ENCODE measurements at regions not wholly inside any gene's neighbourhood (a gene's known extent, or its start where the extent isn't known, plus 50 kb on each side); places are given as distances from the start of the nearest gene placed in this dataset.
"Not testable (repeated sequence)": the region's sequence is repeated elsewhere in the genome, so short reads cannot be mapped to it uniquely, and the experiment has no call there.

DNA sequence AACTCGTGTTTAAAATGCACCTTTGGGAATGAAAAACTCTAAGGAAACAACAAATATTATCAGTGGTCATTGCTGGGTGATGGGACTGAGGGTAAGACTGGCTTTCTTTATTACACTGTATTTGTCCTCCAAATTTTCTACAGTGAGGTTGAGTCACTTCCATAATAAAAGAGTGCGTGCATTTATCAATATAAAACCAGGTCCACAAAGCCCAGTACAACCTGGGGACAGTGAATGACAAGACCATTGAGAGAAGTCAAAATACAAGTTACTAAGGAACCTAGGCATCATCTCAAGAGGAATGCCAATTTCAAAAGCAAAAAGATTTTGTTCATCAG, 76.4 kb downstream of the MAGED4 start:
- H3K4me3 ChIP-seq (ENCODE audit: low read length in 2 of 2), result peak overlapping the region; percentile 85 to 94
- H3K4me1 ChIP-seq (ENCODE audit: control insufficient read depth in 2 of 2, insufficient read depth in 2 of 2, low read length in 2 of 2), result peaks cover 7 to 11% of the 10 kb centered on the region in 2 donors
- H3K27me3 ChIP-seq (ENCODE audit: control insufficient read depth in 2 of 2, insufficient read depth in 2 of 2, low read length in 2 of 2), result peaks cover 0 to 12% of the 10 kb centered on the region in 2 donors
- H3K36me3 ChIP-seq (ENCODE audit: control insufficient read depth in 2 of 2, insufficient read depth in 2 of 2, low read length in 2 of 2), result no peaks in the 10 kb centered on the region
- H3K9ac ChIP-seq (ENCODE audit: low read depth in 1 of 2, low read length in 2 of 2), result no peak overlapping the region
- no peak overlapping the region for H3K27ac ChIP-seq (ENCODE audit: low read depth in 2 of 2, low read length in 2 of 2)
- no peaks in the 10 kb centered on the region for H3K9me3 ChIP-seq (ENCODE audit: control insufficient read depth in 2 of 2, low read length in 2 of 2)

DNA sequence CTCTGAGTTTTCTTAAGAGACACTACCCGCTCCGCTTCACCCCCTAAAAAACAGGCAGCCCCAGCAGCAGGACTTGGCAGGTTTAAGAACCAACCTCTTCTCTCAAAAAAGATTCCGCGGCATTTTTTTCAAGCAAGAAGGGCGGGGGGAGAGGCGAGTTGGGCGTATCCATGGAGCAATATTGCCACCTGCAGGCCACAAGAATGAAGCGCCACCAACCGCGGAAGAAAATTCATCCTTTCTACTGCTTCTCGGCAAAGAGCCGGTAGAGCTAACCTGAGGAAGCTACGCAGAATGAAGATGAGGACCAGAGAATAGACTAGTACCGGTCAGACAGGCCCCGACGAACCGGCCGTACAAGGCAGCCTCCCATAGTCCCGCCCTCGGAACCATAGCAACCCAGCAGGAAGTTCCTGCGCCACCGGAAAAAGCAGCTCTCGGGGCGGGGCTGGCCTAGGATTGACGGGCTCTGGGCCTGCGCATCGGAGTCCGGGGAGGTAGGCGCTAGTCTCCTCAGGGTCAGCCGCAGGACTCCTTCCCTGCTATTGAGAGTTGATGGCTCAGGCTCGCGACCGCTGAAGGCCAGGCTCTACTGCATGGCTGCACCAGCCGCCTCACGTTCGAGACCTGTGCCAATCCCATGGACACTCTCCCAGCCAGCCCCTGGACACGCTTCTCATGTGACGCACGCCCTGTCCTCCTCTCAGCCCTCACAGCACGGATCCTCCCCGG, 76.9 kb downstream of the MAGED4 start:
- Histone ChIP-seq H3K9me3 (ENCODE audit: control insufficient read depth in 2 of 2, low read length in 2 of 2) (no peaks in the 10 kb centered on the region), H3K36me3 (ENCODE audit: control insufficient read depth in 2 of 2, insufficient read depth in 2 of 2, low read length in 2 of 2) (no peaks in the 10 kb centered on the region), H3K9ac (ENCODE audit: low read depth in 1 of 2, low read length in 2 of 2) (peak overlapping the region; percentile 72 to 82), H3K27ac (ENCODE audit: low read depth in 2 of 2, low read length in 2 of 2) (peak overlapping the region; percentile 85 to 87), H3K4me3 (ENCODE audit: low read length in 2 of 2) (peak overlapping the region; percentile 85 to 94), H3K27me3 (ENCODE audit: control insufficient read depth in 2 of 2, insufficient read depth in 2 of 2, low read length in 2 of 2) (peaks cover 0 to 12% of the 10 kb centered on the region in 2 donors), H3K4me1 (ENCODE audit: control insufficient read depth in 2 of 2, insufficient read depth in 2 of 2, low read length in 2 of 2) (peaks cover 7 to 11% of the 10 kb centered on the region in 2 donors)

GRCh38 chrX:52262195-52262546, 77.5 kb downstream of the MAGED4 start:
- Histone ChIP-seq H3K9ac (ENCODE audit: low read depth in 1 of 2, low read length in 2 of 2) (peak overlapping the region; percentile 72 to 82), H3K36me3 (ENCODE audit: control insufficient read depth in 2 of 2, insufficient read depth in 2 of 2, low read length in 2 of 2) (no peaks in the 10 kb centered on the region), H3K27ac (ENCODE audit: low read depth in 2 of 2, low read length in 2 of 2) (peak overlapping the region; percentile 85 to 87), H3K4me1 (ENCODE audit: control insufficient read depth in 2 of 2, insufficient read depth in 2 of 2, low read length in 2 of 2) (peaks cover 7 to 11% of the 10 kb centered on the region in 2 donors), H3K27me3 (ENCODE audit: control insufficient read depth in 2 of 2, insufficient read depth in 2 of 2, low read length in 2 of 2) (peaks cover 0 to 12% of the 10 kb centered on the region in 2 donors), H3K9me3 (ENCODE audit: control insufficient read depth in 2 of 2, low read length in 2 of 2) (no peaks in the 10 kb centered on the region), H3K4me3 (ENCODE audit: low read length in 2 of 2) (peak overlapping the region; percentile 85 to 94)

GRCh38 chrX:52263417-52263816, 78.7 kb downstream of the MAGED4 start:
- Histone ChIP-seq H3K4me1 (ENCODE audit: control insufficient read depth in 2 of 2, insufficient read depth in 2 of 2, low read length in 2 of 2) (peaks cover 7 to 11% of the 10 kb centered on the region in 2 donors), H3K27me3 (ENCODE audit: control insufficient read depth in 2 of 2, insufficient read depth in 2 of 2, low read length in 2 of 2) (peaks cover 0 to 11% of the 10 kb centered on the region in 2 donors), H3K4me3 (ENCODE audit: low read length in 2 of 2) (no peak overlapping the region), H3K9ac (ENCODE audit: low read depth in 1 of 2, low read length in 2 of 2) (no peak overlapping the region), H3K36me3 (ENCODE audit: control insufficient read depth in 2 of 2, insufficient read depth in 2 of 2, low read length in 2 of 2) (no peaks in the 10 kb centered on the region), H3K27ac (ENCODE audit: low read depth in 2 of 2, low read length in 2 of 2) (no peak overlapping the region), H3K9me3 (ENCODE audit: control insufficient read depth in 2 of 2, low read length in 2 of 2) (no peaks in the 10 kb centered on the region)

DNA sequence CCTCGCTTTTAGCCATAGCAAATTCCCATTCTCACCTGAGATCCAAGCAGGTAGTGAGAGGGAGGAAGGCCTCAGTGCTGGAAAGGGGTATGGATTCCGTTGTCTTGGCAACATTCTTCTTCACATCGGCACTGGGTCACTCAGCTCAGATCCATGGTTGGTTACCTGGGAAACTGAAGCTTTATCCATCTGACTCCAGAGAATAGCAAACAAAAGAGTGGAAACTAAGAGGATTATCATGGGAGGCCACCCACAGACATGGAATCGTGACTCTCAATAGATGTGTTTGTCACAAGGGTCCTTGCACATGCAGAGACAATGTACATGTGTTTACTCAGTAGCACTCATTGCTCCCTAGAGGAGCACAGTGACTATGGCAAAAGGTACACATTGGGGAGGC, 81.0 kb downstream of the MAGED4 start:
- H3K4me3 ChIP-seq (ENCODE audit: low read length in 2 of 2), result no peak overlapping the region
- peaks cover 0 to 5% of the 10 kb centered on the region in 2 donors for H3K27me3 ChIP-seq (ENCODE audit: control insufficient read depth in 2 of 2, insufficient read depth in 2 of 2, low read length in 2 of 2)
- no peaks in the 10 kb centered on the region for H3K9me3 ChIP-seq (ENCODE audit: control insufficient read depth in 2 of 2, low read length in 2 of 2)
- H3K4me1 ChIP-seq (ENCODE audit: control insufficient read depth in 2 of 2, insufficient read depth in 2 of 2, low read length in 2 of 2), result peaks cover 7 to 11% of the 10 kb centered on the region in 2 donors
- no peaks in the 10 kb centered on the region for H3K36me3 ChIP-seq (ENCODE audit: control insufficient read depth in 2 of 2, insufficient read depth in 2 of 2, low read length in 2 of 2)
- H3K27ac ChIP-seq (ENCODE audit: low read depth in 2 of 2, low read length in 2 of 2), result no peak overlapping the region
- H3K9ac ChIP-seq (ENCODE audit: low read depth in 1 of 2, low read length in 2 of 2), result no peak overlapping the region

DNA sequence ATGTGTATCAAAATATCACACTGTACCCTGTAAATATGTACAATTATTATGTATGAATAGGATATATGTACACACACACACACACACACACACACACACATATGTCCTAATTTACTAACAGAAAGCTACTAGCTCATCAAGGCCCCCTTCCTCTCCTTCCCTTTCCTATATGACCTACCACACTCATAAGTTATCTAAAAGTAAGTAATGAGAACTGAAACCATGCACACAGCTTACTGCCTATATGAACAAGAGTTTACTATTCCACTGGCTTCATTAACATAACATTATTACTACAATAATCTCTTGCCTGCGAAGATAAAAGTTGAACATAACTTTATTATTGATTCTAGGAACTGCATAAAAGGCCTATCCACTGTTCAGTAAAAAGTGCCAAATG, 83.8 kb downstream of the MAGED4 start:
- H3K27ac ChIP-seq (ENCODE audit: low read depth in 2 of 2, low read length in 2 of 2); H3K27me3 ChIP-seq (ENCODE audit: control insufficient read depth in 2 of 2, insufficient read depth in 2 of 2, low read length in 2 of 2); H3K4me3 ChIP-seq (ENCODE audit: low read length in 2 of 2); H3K9ac ChIP-seq (ENCODE audit: low read depth in 1 of 2, low read length in 2 of 2); H3K36me3 ChIP-seq (ENCODE audit: control insufficient read depth in 2 of 2, insufficient read depth in 2 of 2, low read length in 2 of 2); H3K9me3 ChIP-seq (ENCODE audit: control insufficient read depth in 2 of 2, low read length in 2 of 2); H3K4me1 ChIP-seq (ENCODE audit: control insufficient read depth in 2 of 2, insufficient read depth in 2 of 2, low read length in 2 of 2): not testable (repeated sequence)

DNA sequence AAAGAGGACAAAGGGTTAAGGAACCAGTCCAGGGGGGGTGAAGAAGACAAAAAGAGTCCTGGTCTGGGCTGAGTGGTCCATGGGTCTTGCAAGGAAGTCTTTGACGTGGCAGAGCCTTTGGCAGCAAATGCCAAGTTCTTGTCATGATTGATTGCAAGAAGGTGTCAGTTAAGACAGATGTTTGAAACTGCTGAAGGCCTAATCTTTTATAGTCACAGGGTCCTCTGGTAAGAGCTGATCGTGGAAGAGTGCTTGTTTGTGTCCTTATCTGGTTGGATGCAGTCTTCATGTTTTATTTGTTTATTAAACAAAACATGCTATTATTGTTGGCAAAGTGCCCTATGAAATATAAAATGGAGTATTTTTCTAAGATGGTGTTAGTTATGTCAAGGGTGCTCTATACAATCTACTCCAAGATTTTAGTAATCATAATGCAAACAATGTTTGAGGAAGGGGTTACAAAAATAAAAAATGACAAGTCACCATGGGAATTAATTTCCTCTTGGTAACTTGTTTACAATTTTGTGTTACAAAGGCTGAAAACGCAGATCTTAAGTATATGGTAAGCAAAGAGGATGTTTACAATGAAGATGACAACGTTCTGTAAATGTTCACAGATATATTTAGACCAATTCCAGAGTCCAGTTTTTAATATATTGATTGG, 85.9 kb downstream of the MAGED4 start:
- no peaks in the 10 kb centered on the region for H3K9me3 ChIP-seq (ENCODE audit: control insufficient read depth in 2 of 2, low read length in 2 of 2)
- no peaks in the 10 kb centered on the region for H3K4me1 ChIP-seq (ENCODE audit: control insufficient read depth in 2 of 2, insufficient read depth in 2 of 2, low read length in 2 of 2)
- no peak overlapping the region for H3K4me3 ChIP-seq (ENCODE audit: low read length in 2 of 2)
- no peaks in the 10 kb centered on the region for H3K36me3 ChIP-seq (ENCODE audit: control insufficient read depth in 2 of 2, insufficient read depth in 2 of 2, low read length in 2 of 2)
- H3K9ac ChIP-seq (ENCODE audit: low read depth in 1 of 2, low read length in 2 of 2), result no peak overlapping the region
- peaks cover 0 to 13% of the 10 kb centered on the region in 2 donors for H3K27me3 ChIP-seq (ENCODE audit: control insufficient read depth in 2 of 2, insufficient read depth in 2 of 2, low read length in 2 of 2)
- no peak overlapping the region for H3K27ac ChIP-seq (ENCODE audit: low read depth in 2 of 2, low read length in 2 of 2)

- Histone ChIP-seq H3K27ac (ENCODE audit: low read depth in 2 of 2, low read length in 2 of 2) (no peak overlapping the region), H3K4me1 (ENCODE audit: control insufficient read depth in 2 of 2, insufficient read depth in 2 of 2, low read length in 2 of 2) (no peaks in the 10 kb centered on the region), H3K9me3 (ENCODE audit: control insufficient read depth in 2 of 2, low read length in 2 of 2) (no peaks in the 10 kb centered on the region), H3K36me3 (ENCODE audit: control insufficient read depth in 2 of 2, insufficient read depth in 2 of 2, low read length in 2 of 2) (no peaks in the 10 kb centered on the region), H3K4me3 (ENCODE audit: low read length in 2 of 2) (no peak overlapping the region), H3K27me3 (ENCODE audit: control insufficient read depth in 2 of 2, insufficient read depth in 2 of 2, low read length in 2 of 2) (peaks cover 0 to 9% of the 10 kb centered on the region in 2 donors), H3K9ac (ENCODE audit: low read depth in 1 of 2, low read length in 2 of 2) (no peak overlapping the region)
Observed at GRCh38 chrX:52271206-52271605, 86.5 kb downstream of the MAGED4 start.

GRCh38 chrX:52277666-52278065, 91.2 kb upstream of the XAGE2 start:
- Histone ChIP-seq H3K9ac (ENCODE audit: low read depth in 1 of 2, low read length in 2 of 2) (no peak overlapping the region), H3K9me3 (ENCODE audit: control insufficient read depth in 2 of 2, low read length in 2 of 2) (peaks cover 2 to 7% of the 10 kb centered on the region in 2 donors), H3K4me3 (ENCODE audit: low read length in 2 of 2) (no peak overlapping the region), H3K27ac (ENCODE audit: low read depth in 2 of 2, low read length in 2 of 2) (no peak overlapping the region), H3K4me1 (ENCODE audit: control insufficient read depth in 2 of 2, insufficient read depth in 2 of 2, low read length in 2 of 2) (no peaks in the 10 kb centered on the region), H3K27me3 (ENCODE audit: control insufficient read depth in 2 of 2, insufficient read depth in 2 of 2, low read length in 2 of 2) (peaks cover 2 to 13% of the 10 kb centered on the region in 2 donors), H3K36me3 (ENCODE audit: control insufficient read depth in 2 of 2, insufficient read depth in 2 of 2, low read length in 2 of 2) (no peaks in the 10 kb centered on the region)

- Histone ChIP-seq H3K27ac (ENCODE audit: low read depth in 2 of 2, low read length in 2 of 2) (no peak overlapping the region), H3K9ac (ENCODE audit: low read depth in 1 of 2, low read length in 2 of 2) (no peak overlapping the region), H3K36me3 (ENCODE audit: control insufficient read depth in 2 of 2, insufficient read depth in 2 of 2, low read length in 2 of 2) (no peaks in the 10 kb centered on the region), H3K4me1 (ENCODE audit: control insufficient read depth in 2 of 2, insufficient read depth in 2 of 2, low read length in 2 of 2) (no peaks in the 10 kb centered on the region), H3K9me3 (ENCODE audit: control insufficient read depth in 2 of 2, low read length in 2 of 2) (peaks cover 2 to 7% of the 10 kb centered on the region in 2 donors), H3K27me3 (ENCODE audit: control insufficient read depth in 2 of 2, insufficient read depth in 2 of 2, low read length in 2 of 2) (peaks cover 2 to 9% of the 10 kb centered on the region in 2 donors), H3K4me3 (ENCODE audit: low read length in 2 of 2) (no peak overlapping the region)
Observed at GRCh38 chrX:52280812-52281211, 88.0 kb upstream of the XAGE2 start.

Data from mucosa of rectum (tissue), 2 donors.